Liver (tissue), 3 donors: ENCODE measurements at regions not wholly inside any gene's neighbourhood (a gene's known extent, or its start where the extent isn't known, plus 50 kb on each side); places are given as distances from the start of the nearest gene placed in this dataset.

ENCODE experiments used
- CTCF ChIP-seq: fragments of 150-350 bp; IDR thresholded peaks from 2 replicates; pipeline ENCODE4 v1.5.1; 2017; ENCODE audit warnings: improper control_type of control experiment, low read depth, low read length; ENCODE audit not compliant: missing input control
- EGR1 ChIP-seq, 2 donors: IDR thresholded peaks; 2 replicates each; pipeline ENCODE4 v1.6.1; 2016 to 2018; ENCODE audit warnings: antibody characterized with exemption in 2 of 2, low read depth in 2 of 2
- NR2F2 ChIP-seq: IDR thresholded peaks from 2 replicates; pipeline ENCODE4 v1.6.1; 2016; ENCODE audit warnings: antibody characterized with exemption
- donor health status: healthy.
- donor health status: healthy.

GRCh38 chr13:53499576-53500133, 471.0 kb downstream of the OLFM4 start:
- TF ChIP-seq NR2F2 (no peak), EGR1 (IDR thresholded peaks at IDR 0.05; ENCODE audit: low read depth in 2 of 2) (no peak), CTCF (no peak)
